ENCODE measurements at regions not wholly inside any gene's neighbourhood (a gene's known extent, or its start where the extent isn't known, plus 50 kb on each side); places are given as distances from the start of the nearest gene placed in this dataset.

DNA sequence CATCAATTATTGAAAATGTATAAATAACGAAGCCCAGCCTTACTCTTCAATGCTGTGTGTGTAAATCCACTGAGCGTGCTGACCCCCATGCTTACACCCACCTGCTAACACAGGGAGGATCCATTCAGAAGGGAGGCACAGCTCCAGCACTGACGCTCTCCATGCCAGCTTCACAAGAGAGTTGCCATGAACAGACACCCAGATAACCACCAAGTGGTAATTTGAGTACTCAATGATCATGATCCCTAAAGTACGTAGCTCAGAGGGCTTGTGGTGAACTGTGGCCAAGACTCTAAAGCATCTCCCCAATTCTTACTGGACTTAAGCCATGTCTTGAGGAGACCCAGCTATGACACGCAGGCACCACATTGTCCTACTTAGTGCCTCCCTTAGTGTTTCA, 98.7 kb downstream of the IGLL1 start:
- TF ChIP-seq, protein P1, sequence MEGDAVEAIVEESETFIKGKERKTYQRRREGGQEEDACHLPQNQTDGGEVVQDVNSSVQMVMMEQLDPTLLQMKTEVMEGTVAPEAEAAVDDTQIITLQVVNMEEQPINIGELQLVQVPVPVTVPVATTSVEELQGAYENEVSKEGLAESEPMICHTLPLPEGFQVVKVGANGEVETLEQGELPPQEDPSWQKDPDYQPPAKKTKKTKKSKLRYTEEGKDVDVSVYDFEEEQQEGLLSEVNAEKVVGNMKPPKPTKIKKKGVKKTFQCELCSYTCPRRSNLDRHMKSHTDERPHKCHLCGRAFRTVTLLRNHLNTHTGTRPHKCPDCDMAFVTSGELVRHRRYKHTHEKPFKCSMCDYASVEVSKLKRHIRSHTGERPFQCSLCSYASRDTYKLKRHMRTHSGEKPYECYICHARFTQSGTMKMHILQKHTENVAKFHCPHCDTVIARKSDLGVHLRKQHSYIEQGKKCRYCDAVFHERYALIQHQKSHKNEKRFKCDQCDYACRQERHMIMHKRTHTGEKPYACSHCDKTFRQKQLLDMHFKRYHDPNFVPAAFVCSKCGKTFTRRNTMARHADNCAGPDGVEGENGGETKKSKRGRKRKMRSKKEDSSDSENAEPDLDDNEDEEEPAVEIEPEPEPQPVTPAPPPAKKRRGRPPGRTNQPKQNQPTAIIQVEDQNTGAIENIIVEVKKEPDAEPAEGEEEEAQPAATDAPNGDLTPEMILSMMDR (IDR thresholded peaks at IDR 0.05), result no peak

DNA sequence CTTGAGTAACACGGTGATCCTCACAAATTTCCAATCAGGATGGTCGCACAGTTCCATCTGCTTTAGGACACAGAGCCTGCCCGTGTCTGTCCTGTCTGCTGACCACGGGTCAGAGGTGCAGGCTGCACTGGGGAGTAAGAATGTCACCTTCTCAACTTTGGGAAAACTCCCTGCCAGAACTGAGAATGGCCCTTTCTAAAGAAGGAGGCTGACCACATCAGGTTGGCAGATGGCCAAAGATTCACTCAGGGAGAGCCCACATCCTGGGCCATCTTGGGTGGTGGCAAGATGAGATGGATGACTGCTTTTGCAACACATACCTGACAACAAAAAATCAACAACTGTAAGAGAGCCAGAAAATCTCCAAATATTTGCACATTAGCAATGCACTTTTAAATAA, 101.9 kb downstream of the IGLL1 start:
- TF ChIP-seq, protein P1 (IDR thresholded peaks at IDR 0.05), result no peak

DNA sequence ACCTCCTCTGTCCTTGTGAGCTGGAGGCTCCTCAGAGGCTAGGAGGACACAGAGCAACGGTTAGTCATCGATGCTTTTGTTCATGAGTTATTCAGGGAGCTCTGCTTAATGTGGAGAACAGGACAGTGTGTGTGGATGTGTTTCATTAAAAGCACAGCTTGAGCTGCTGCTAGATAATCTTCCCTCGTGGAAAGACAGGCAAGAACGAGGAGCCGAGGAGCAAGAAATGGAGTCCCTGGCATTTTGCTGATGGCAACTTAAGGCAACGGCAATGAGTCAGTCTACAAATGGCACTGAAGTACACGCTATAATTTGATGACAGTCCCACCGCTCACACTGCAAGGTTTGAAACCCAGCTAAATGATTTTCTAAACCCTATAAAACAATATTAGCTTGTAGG, 106.2 kb downstream of the IGLL1 start:
- TF ChIP-seq, protein P1 (IDR thresholded peaks at IDR 0.05), result no peak

DNA sequence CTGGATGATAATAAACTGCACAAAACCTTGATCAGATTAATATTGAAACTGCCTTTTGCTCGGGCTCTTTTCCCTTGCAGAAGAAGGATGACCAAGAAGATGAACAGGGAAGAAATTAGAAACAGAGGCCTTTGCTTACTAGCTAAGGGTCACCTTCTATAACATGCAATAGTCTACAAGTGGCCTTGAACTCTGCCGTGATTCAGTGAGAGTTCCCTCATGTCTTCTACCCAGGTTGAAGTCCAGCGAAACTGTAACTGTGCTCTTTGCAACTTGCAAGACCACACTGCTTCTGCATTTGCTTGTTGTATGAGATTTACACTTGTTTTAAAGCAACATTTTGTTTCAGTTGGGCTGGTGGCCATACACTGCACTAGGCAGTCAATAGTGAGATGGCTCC, 108.4 kb downstream of the IGLL1 start:
- TF ChIP-seq, protein P1 (IDR thresholded peaks at IDR 0.05), result no peak

DNA sequence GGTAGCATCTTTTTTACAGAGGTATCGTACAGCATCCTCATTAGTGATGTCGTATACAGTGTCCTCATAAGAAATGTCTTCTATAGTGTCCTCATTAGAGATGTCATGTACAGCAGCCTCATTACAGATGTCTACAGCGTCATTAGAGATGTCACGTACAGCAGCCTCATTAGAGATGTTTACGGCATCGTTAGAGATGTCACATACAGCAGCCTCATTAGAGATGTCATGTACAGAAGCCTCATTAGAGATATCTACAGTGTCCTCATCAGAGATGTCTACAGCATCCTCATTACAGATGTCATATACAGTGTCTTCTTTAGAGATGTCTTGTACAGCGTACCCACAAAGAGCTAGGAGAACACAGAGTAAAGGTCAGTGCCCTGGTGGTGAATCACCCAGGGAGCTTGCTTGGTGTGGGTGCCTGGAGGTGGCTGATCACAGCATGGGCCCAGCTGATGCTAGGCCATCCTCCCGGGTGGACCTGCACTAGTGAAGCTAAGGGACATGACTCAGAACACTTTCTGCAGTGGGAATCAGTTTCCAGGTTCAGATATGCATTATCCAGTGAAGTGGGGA, 109.2 kb downstream of the IGLL1 start:
- TF ChIP-seq, protein P1 (IDR thresholded peaks at IDR 0.05), result no peak

DNA sequence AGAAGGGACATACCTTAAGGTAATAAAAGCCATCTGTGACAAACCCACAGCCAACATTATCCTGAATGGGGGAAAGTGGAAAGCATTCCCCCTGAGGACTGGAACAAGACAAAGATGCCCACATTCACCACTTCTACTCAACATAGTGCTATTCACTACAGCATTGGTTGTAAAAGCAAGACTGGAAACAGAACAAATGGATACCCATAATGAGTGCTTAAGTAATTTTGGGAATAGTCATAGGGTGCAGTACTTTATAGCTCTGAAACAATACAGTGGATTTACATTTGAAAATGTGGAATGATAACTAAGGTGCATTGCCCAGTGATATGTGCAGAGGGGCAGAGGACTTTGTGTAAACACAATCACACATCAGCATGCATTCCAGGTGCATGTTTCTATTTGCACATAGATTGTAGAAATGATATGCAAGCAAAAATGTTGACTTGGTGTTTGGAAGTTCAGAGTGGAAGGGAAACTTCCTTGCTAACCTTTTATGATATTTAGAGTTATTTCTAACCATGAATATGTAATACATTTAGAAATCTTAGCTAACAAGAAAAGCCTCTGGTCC, 112.3 kb downstream of the IGLL1 start:
- TF ChIP-seq, protein P1 (IDR thresholded peaks at IDR 0.05), result no peak

DNA sequence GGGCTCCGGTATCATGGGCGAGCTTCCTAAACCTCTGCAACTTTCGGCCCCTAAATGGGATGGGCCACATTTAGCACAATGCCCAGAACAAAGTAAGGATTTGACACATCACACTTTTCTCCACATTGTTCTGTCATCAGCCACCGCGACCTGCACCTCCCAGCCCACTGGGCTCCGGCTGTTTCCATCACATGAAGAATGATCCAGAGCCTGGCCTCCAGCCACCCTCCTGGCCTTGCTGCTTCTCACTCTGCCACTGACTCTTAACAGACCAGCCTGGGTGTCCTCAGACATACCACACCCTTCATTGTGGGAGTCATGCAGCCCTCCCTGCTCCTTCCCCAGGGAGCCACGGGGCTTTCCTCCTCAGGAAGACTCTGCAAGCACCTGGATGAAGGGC, 113.7 kb downstream of the IGLL1 start:
- TF ChIP-seq, protein P1 (IDR thresholded peaks at IDR 0.05), result no peak

Measured in LNCAP (cell line).